ENCODE measurements at regions not wholly inside any gene's neighbourhood (a gene's known extent, or its start where the extent isn't known, plus 50 kb on each side); places are given as distances from the start of the nearest gene placed in this dataset.

- TF ChIP-seq CTCF (IDR thresholded peaks at IDR 0.05), result no peak
- no peak for TF ChIP-seq POLR2A (IDR thresholded peaks at IDR 0.05)
- TF ChIP-seq POLR2AphosphoS5 (IDR thresholded peaks at IDR 0.05), result no peak
These were observed 126.0 kb upstream of the MITF start for GRCh38 chr3:69613286-69613685.
